ENCODE measurements at regions not wholly inside any gene's neighbourhood (a gene's known extent, or its start where the extent isn't known, plus 50 kb on each side); places are given as distances from the start of the nearest gene placed in this dataset.

- DNase-seq (ENCODE audit: low read depth in 2 of 2, low spot score in 1 of 2) = no peak
Measured at GRCh38 chr11:19597206-19597605, 115.4 kb upstream of the NAV2 start.

- no peak for DNase-seq (ENCODE audit: low read depth in 2 of 2, low spot score in 1 of 2)
Measured at GRCh38 chr11:19595840-19596751, 116.5 kb upstream of the NAV2 start.

GRCh38 chr11:19595499-19595839 is 117.2 kb upstream of the NAV2 start:
- DNase-seq (ENCODE audit: low read depth in 2 of 2, low spot score in 1 of 2) = no peak

GRCh38 chr11:19594326-19594725 is 118.3 kb upstream of the NAV2 start:
- no peak for DNase-seq (ENCODE audit: low read depth in 2 of 2, low spot score in 1 of 2)

- DNase-seq (ENCODE audit: low read depth in 2 of 2, low spot score in 1 of 2) = no peak
Measured at GRCh38 chr11:19592842-19593241, 119.8 kb upstream of the NAV2 start.

- no peak for DNase-seq (ENCODE audit: low read depth in 2 of 2, low spot score in 1 of 2)
Measured at GRCh38 chr11:19589567-19590260, 122.9 kb upstream of the NAV2 start.

GRCh38 chr11:19587979-19588378 is 124.7 kb upstream of the NAV2 start:
- DNase-seq (ENCODE audit: low read depth in 2 of 2, low spot score in 1 of 2) = no peak

GRCh38 chr11:19580646-19581045 is 132.0 kb upstream of the NAV2 start:
- DNase-seq (ENCODE audit: low read depth in 2 of 2, low spot score in 1 of 2) = no peak

- no peak for DNase-seq (ENCODE audit: low read depth in 2 of 2, low spot score in 1 of 2)
Measured at GRCh38 chr11:19579957-19580356, 132.7 kb upstream of the NAV2 start.

GRCh38 chr11:19578871-19579270 is 133.8 kb upstream of the NAV2 start:
- DNase-seq (ENCODE audit: low read depth in 2 of 2, low spot score in 1 of 2) = no peak

GRCh38 chr11:19577976-19578619 is 134.5 kb upstream of the NAV2 start:
- DNase-seq (ENCODE audit: low read depth in 2 of 2, low spot score in 1 of 2) = no peak

GRCh38 chr11:19577391-19577975 is 135.2 kb upstream of the NAV2 start:
- DNase-seq (ENCODE audit: low read depth in 2 of 2, low spot score in 1 of 2) = no peak

GRCh38 chr11:19576903-19577302 is 135.7 kb upstream of the NAV2 start:
- DNase-seq (ENCODE audit: low read depth in 2 of 2, low spot score in 1 of 2) = no peak

- DNase-seq (ENCODE audit: low read depth in 2 of 2, low spot score in 1 of 2) = no peak
Measured at GRCh38 chr11:19576054-19576453, 136.6 kb upstream of the NAV2 start.

- no peak for DNase-seq (ENCODE audit: low read depth in 2 of 2, low spot score in 1 of 2)
Measured at GRCh38 chr11:19574916-19575315, 137.7 kb upstream of the NAV2 start.

- DNase-seq (ENCODE audit: low read depth in 2 of 2, low spot score in 1 of 2) = no peak
Measured at GRCh38 chr11:19573666-19574065, 139.0 kb upstream of the NAV2 start.

GRCh38 chr11:19571906-19572305 is 140.7 kb upstream of the NAV2 start:
- DNase-seq (ENCODE audit: low read depth in 2 of 2, low spot score in 1 of 2) = no peak

- no peak for DNase-seq (ENCODE audit: low read depth in 2 of 2, low spot score in 1 of 2)
Measured at GRCh38 chr11:19570889-19571288, 141.7 kb upstream of the NAV2 start.

GRCh38 chr11:19567996-19568395 is 144.6 kb upstream of the NAV2 start:
- no peak for DNase-seq (ENCODE audit: low read depth in 2 of 2, low spot score in 1 of 2)

- DNase-seq (ENCODE audit: low read depth in 2 of 2, low spot score in 1 of 2) = no peak
Measured at GRCh38 chr11:19566583-19567379, 145.9 kb upstream of the NAV2 start.

- no peak for DNase-seq (ENCODE audit: low read depth in 2 of 2, low spot score in 1 of 2)
Measured at GRCh38 chr11:19565639-19566038, 147.0 kb upstream of the NAV2 start.
